Umbilical cord (tissue), 1 donor: ENCODE measurements at regions not wholly inside any gene's neighbourhood (a gene's known extent, or its start where the extent isn't known, plus 50 kb on each side); places are given as distances from the start of the nearest gene placed in this dataset.

Source experiments
- DNase-seq: peaks from one replicate; pipeline ENCODE4 v3.0.0-alpha.2; 2015; ENCODE audit warnings: low spot score

- no peak for DNase-seq
Observed at GRCh38 chr1:58380345-58380744, 166.2 kb downstream of the OMA1 start.

- DNase-seq: no peak
Observed at GRCh38 chr1:58367217-58367616, 179.3 kb downstream of the OMA1 start.

- DNase-seq: no peak
Observed at GRCh38 chr1:58365328-58365727, 181.2 kb downstream of the OMA1 start.

GRCh38 chr1:58363585-58363984 is 182.9 kb downstream of the OMA1 start:
- DNase-seq: no peak

- DNase-seq: no peak
Observed at GRCh38 chr1:58361134-58361533, 185.4 kb downstream of the OMA1 start.

- DNase-seq: peak; percentile 21
Observed at GRCh38 chr1:58358346-58358745, 188.2 kb downstream of the OMA1 start.

GRCh38 chr1:58356402-58356801 is 190.1 kb downstream of the OMA1 start:
- DNase-seq: no peak

- DNase-seq: no peak
Observed at GRCh38 chr1:58353168-58353567, 193.4 kb downstream of the OMA1 start.

GRCh38 chr1:58352476-58353092 is 193.9 kb downstream of the OMA1 start:
- DNase-seq: no peak

GRCh38 chr1:58346036-58346355 is 200.5 kb downstream of the OMA1 start:
- no peak for DNase-seq

- DNase-seq: no peak
Observed at GRCh38 chr1:58345215-58346035, 201.1 kb downstream of the OMA1 start.

GRCh38 chr1:58340185-58340584 is 206.3 kb downstream of the OMA1 start:
- no peak for DNase-seq

GRCh38 chr1:58338081-58338480 is 208.4 kb downstream of the OMA1 start:
- DNase-seq: no peak

- DNase-seq: peak; percentile 11
Observed at GRCh38 chr1:58333511-58333910, 213.0 kb downstream of the OMA1 start.

GRCh38 chr1:58331156-58331555 is 215.4 kb downstream of the OMA1 start:
- DNase-seq: no peak

- DNase-seq: no peak
Observed at GRCh38 chr1:58325866-58326265, 220.7 kb downstream of the OMA1 start.

GRCh38 chr1:58324558-58324957 is 222.0 kb downstream of the OMA1 start:
- no peak for DNase-seq

GRCh38 chr1:58318157-58319005 is 228.1 kb downstream of the OMA1 start:
- no peak for DNase-seq

GRCh38 chr1:58317694-58318093 is 228.8 kb downstream of the OMA1 start:
- no peak for DNase-seq

GRCh38 chr1:58317086-58317485 is 229.4 kb downstream of the OMA1 start:
- DNase-seq: no peak

- no peak for DNase-seq
Observed at GRCh38 chr1:58316141-58316540, 230.4 kb downstream of the OMA1 start.

GRCh38 chr1:58312971-58313563 is 233.5 kb downstream of the OMA1 start:
- DNase-seq: no peak
